Hematopoietic multipotent progenitor cell treated with erythropoietin and hydrocortisone succinate and interleukin-3 and kit ligand, for 4 days (in vitro differentiated cells): ENCODE measurements at regions not wholly inside any gene's neighbourhood (a gene's known extent, or its start where the extent isn't known, plus 50 kb on each side); places are given as distances from the start of the nearest gene placed in this dataset.
A peak's percentile ranks its signal among the peaks of the same experiment; 100 is the strongest.

Experiments
- DNase-seq: peaks from one replicate; pipeline ENCODE4 v3.0.0-alpha.2; 2015

GRCh38 chr2:188158337-188159100 is 133.2 kb upstream of the GULP1 start:
- DNase-seq: no peak

- no peak for DNase-seq
Observed at GRCh38 chr2:188159484-188159883, 132.2 kb upstream of the GULP1 start.

DNA sequence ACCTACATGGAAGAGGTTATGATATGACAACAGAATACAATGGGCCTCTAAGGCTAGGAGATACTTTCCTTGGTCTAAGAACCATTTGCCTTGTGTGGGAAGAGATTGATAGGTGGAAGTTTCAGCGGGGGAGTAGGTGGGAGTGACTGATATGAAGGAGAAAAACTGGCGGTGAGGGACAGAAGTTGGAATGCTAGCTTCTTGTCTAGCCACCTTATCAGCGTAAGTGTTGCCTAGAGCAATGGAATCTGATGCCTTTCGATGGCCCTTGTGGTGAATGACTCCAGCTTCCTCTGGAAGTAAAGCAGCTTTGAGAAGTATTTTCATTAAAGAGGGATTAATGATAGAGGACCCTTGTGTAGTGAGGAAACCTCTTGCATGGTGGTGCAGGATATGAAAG is 121.3 kb upstream of the GULP1 start:
- no peak for DNase-seq

GRCh38 chr2:188176620-188177019 is 115.1 kb upstream of the GULP1 start:
- DNase-seq: no peak

- DNase-seq: peak; percentile 42
Observed at GRCh38 chr2:188181067-188181838, 110.4 kb upstream of the GULP1 start.

DNA sequence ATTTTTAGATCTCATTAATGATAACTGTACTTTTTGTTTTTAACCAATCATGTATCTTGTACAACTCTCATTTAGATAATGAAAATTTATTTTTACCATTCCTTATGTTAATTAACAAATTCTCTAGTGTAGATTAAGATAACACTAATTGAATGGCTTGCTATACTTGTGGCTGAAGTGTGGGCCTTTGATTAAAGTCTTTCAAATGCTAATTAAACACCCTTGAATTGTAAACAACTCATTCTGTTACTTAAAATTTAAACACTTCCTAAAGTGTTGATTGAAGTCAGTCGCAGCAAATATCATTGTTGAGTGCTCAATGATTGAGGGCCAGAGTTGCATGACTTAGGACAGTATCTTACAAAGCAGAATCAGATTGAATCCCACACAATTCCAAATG is 109.8 kb upstream of the GULP1 start:
- DNase-seq: no peak

GRCh38 chr2:188187726-188188125 is 103.9 kb upstream of the GULP1 start:
- DNase-seq: no peak

DNA sequence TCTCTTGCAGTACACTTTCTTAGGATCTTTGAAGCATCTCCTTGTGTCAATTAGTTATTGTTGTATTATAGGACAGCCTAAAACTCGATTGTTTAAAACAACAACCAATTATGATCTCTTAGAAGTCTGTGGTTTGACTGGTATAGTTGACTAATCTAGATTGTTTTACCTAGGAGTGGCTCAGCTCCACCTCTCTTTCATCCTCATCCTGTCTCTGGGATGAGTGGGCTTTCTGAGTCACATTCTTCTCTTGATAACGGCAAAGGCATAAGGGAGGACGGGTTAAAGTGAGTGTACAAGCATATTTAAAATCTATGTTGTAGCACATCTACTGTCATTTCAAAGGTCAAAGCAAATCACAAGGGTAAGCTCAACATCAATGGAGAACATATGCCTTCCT is 102.3 kb upstream of the GULP1 start:
- DNase-seq: no peak

DNA sequence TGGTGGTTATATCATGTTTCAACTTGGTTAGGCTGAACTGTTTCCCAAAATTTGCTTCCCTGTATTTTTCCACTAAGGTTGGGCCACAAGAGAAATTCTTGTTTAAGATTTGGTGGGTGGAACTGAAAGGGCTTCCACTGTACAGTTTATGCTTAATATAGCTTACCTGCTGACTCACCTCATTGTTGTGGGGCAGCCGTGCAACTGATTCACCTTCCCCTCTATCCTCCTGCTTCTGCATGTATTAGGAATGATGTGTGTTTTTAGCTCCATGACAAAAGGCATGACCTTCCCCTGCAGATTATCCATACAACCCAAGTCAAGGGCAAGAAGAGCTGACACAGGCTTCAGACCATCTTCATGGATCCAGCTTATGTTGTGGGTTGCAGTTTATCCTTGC is 98.4 kb upstream of the GULP1 start:
- no peak for DNase-seq

GRCh38 chr2:188196343-188197008 is 95.2 kb upstream of the GULP1 start:
- DNase-seq: no peak

DNA sequence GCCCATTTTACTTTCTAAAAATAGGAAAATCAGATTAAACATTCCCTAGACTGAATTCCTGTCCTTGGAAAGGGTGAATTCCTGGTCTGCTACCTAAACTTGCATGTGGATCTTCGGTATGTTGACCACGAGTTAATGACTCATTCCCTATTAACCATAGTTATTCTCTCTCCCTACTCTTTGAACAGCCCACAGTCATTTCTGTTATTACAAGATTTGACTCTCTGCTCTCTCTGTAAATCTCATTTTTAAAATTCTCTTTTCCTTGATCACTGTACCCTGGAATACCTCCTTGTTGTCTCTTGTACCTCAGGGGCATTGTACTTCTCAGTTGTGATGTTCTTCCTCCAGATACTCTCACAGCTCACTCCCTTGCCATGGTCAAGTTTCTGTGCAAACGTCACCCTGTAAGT is 92.0 kb upstream of the GULP1 start:
- DNase-seq: no peak

- no peak for DNase-seq
Observed at GRCh38 chr2:188201639-188202038, 90.0 kb upstream of the GULP1 start.

- no peak for DNase-seq
Observed at GRCh38 chr2:188202777-188203176, 88.9 kb upstream of the GULP1 start.

GRCh38 chr2:188203776-188204175 is 87.9 kb upstream of the GULP1 start:
- no peak for DNase-seq

- DNase-seq: no peak
Observed at GRCh38 chr2:188204824-188205223, 86.8 kb upstream of the GULP1 start.

DNA sequence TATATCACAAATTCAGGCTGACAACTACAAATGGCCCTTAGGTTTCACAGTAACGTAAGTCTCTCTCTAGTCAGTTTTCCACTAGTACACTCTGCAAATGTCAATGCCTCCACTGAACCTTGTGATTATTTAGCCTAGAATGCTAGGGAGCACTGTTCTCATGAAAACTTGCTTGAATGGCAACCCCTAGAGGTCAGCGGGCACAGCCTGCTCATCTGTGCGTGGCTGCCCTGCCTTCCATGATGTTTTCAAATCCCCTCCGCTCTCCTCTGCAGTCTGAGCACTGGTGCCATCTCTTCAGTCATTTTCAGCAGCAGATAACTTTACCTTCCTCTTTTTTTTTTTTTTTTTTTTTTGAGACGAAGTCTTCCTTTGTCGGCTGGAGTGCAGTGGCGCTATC is 84.1 kb upstream of the GULP1 start:
- no peak for DNase-seq

DNA sequence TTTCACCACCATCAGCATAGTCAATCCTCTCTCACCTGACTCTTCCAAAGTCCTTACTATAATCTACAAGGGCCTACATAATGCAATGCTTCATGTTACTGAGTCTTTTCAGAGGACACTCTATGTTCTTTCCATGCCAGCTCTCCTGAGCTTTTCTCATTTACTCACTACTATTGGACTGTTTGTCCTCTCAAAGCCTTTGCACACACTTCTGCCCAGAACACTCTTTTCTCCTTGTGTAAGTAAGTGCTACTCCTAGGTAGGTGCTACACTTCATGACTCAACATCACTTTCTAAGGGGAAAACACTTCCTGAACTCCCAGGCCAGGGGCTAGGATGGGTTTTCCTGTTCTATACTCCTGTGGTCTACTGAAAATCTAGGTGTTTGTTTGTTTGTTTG is 82.5 kb upstream of the GULP1 start:
- no peak for DNase-seq

DNA sequence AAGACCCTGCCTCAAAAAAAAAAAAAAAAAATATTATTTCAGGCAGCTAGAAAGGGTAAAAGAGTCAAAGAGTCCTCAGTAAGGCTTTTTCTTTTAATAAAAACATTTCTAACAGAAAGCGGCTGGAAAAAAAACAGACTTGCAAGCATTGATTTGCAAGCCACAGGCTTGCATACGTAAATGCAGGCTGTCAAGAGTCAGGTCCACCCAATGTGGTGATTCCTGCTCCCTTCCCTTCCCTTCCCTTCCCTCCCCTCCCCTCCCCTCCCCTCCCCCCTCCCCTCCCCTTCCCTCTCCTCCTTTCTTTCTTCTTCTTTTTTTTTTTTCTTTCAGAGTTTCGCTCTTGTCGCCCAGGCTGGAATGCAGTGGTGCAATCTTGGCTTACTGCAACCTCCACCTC is 74.4 kb upstream of the GULP1 start:
- no peak for DNase-seq

DNA sequence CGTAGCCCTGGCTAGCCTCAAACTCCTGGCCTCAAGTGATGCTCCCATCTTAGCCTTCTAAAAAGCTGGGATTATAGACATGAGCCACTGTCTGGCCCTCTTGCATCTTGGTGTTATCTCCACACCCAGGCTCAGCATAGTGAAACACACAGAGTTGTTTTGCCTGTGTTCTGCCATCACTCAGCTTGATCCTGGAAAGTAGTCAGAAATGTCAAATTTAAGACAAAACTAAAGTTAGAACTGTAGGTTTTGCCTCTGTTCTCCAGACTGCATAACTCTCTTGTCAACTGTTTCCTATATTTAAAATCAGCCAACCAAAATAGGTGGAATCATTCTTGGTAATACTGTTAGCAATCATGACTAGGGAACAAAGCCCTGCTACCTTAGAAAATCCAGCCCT is 72.1 kb upstream of the GULP1 start:
- no peak for DNase-seq

GRCh38 chr2:188220535-188220934 is 71.1 kb upstream of the GULP1 start:
- no peak for DNase-seq

GRCh38 chr2:188227713-188228112 is 64.0 kb upstream of the GULP1 start:
- no peak for DNase-seq

- no peak for DNase-seq
Observed at GRCh38 chr2:188235364-188235763, 56.3 kb upstream of the GULP1 start.

GRCh38 chr2:188238386-188238785 is 53.3 kb upstream of the GULP1 start:
- no peak for DNase-seq
